Thoracic aorta (tissue), 2 donors: ENCODE measurements at regions not wholly inside any gene's neighbourhood (a gene's known extent, or its start where the extent isn't known, plus 50 kb on each side); places are given as distances from the start of the nearest gene placed in this dataset.

Experiments
- ATAC-seq: fragments of 150-250 bp; one replicate; pipeline ENCODE4 v1.8.0; 2017; ENCODE audit warnings: low read depth; ENCODE audit not compliant: insufficient number of reproducible peaks, low FRiP score
- DNase-seq: peaks from one replicate; pipeline ENCODE4 v3.0.0-alpha.2; 2020; ENCODE audit warnings: low spot score
- H3K27ac ChIP-seq, 2 donors: fragments of 200-600 bp; sonication (generic); 1 replicate in 1 of 2; 2 replicates in 1 of 2; pipeline ENCODE4 v1.5.1; 2016; ENCODE audit warnings: mild to moderate bottlenecking in 2 of 2, moderate library complexity in 2 of 2
- H3K27me3 ChIP-seq: fragments of 200-600 bp; sonication (generic); replicated peaks from 2 replicates; pipeline ENCODE4 v1.6.0; 2016; ENCODE audit warnings: mild to moderate bottlenecking; ENCODE audit not compliant: insufficient read depth
- H3K36me3 ChIP-seq: fragments of 200-600 bp; sonication (generic); one replicate; pipeline ENCODE4 v1.5.1; 2016
- H3K4me1 ChIP-seq, 2 donors: fragments of 200-600 bp; sonication (generic); 1 replicate in 1 of 2; 2 replicates in 1 of 2; pipeline versions ENCODE4 v1.5.1 to v1.6.0; 2016; ENCODE audit warnings: low read depth in 2 of 2, mild to moderate bottlenecking in 1 of 2; ENCODE audit not compliant: control insufficient read depth in 1 of 2
- H3K4me3 ChIP-seq: fragments of 200-600 bp; sonication (generic); 2 replicates; pipeline ENCODE4 v1.5.1; 2016; ENCODE audit warnings: mild to moderate bottlenecking
- H3K9me3 ChIP-seq: fragments of 200-600 bp; sonication (generic); 2 replicates; pipeline ENCODE4 v1.5.1; 2016
- CTCF ChIP-seq: fragments of 200-600 bp; sonication (generic); IDR thresholded peaks from one replicate; pipeline ENCODE4 v1.5.1; 2019; ENCODE audit warnings: antibody characterized with exemption

- ATAC-seq (no peak), DNase-seq (no peak)
- no peaks in the 10 kb centered on the region for H3K4me1 ChIP-seq
- H3K27me3 ChIP-seq, result no peaks in the 10 kb centered on the region
- H3K4me3 ChIP-seq, result no peak overlapping the region
- H3K27ac ChIP-seq, result no peak overlapping the region
- TF ChIP-seq CTCF, result no peak
- no peaks in the 10 kb centered on the region for H3K9me3 ChIP-seq
- H3K36me3 ChIP-seq, result no peaks in the 10 kb centered on the region
Measured at GRCh38 chr4:123569541-123569940, 172.9 kb downstream of the SPRY1 start.

- DNase-seq, result no peak
- Histone ChIP-seq H3K4me3 (no peak overlapping the region), H3K9me3 (no peaks in the 10 kb centered on the region), H3K27me3 (no peaks in the 10 kb centered on the region), H3K36me3 (no peaks in the 10 kb centered on the region), H3K4me1 (peaks cover 0 to 5% of the 10 kb centered on the region in 2 donors), H3K27ac (no peak overlapping the region)
- no peak for ATAC-seq
- no peak for TF ChIP-seq CTCF
Measured at GRCh38 chr4:123573866-123574508, 177.4 kb downstream of the SPRY1 start.

GRCh38 chr4:123575291-123575690 is 178.7 kb downstream of the SPRY1 start:
- Histone ChIP-seq H3K4me1 (peaks cover 0 to 5% of the 10 kb centered on the region in 2 donors), H3K27ac (no peak overlapping the region), H3K36me3 (no peaks in the 10 kb centered on the region), H3K27me3 (no peaks in the 10 kb centered on the region), H3K9me3 (no peaks in the 10 kb centered on the region), H3K4me3 (no peak overlapping the region)
- DNase-seq (no peak), ATAC-seq (no peak)
- no peak for TF ChIP-seq CTCF

GRCh38 chr4:123577225-123577906 is 180.8 kb downstream of the SPRY1 start:
- TF ChIP-seq CTCF, result no peak
- ATAC-seq, result no peak
- Histone ChIP-seq H3K9me3 (peaks cover 12% of the 10 kb centered on the region), H3K27me3 (no peaks in the 10 kb centered on the region), H3K27ac (no peak overlapping the region), H3K4me3 (no peak overlapping the region), H3K36me3 (no peaks in the 10 kb centered on the region), H3K4me1 (peaks cover 0 to 5% of the 10 kb centered on the region in 2 donors)
- no peak for DNase-seq

GRCh38 chr4:123578276-123579029 is 181.9 kb downstream of the SPRY1 start:
- Histone ChIP-seq H3K27ac (no peak overlapping the region), H3K4me3 (no peak overlapping the region), H3K9me3 (peaks cover 12% of the 10 kb centered on the region), H3K4me1 (peaks cover 0 to 5% of the 10 kb centered on the region in 2 donors), H3K36me3 (no peaks in the 10 kb centered on the region), H3K27me3 (no peaks in the 10 kb centered on the region)
- ATAC-seq, result no peak
- no peak for TF ChIP-seq CTCF
- no peak for DNase-seq
